OCI-LY1 (cell line): ENCODE measurements at regions not wholly inside any gene's neighbourhood (a gene's known extent, or its start where the extent isn't known, plus 50 kb on each side); places are given as distances from the start of the nearest gene placed in this dataset.

ENCODE experiments used
- CTCF ChIP-seq: fragments of 200-600 bp; sonication (generic), shearing (Covaris generic); IDR thresholded peaks from 2 replicates; pipeline ENCODE4 v1.5.1; 2017; ENCODE audit warnings: mild to moderate bottlenecking, antibody characterized with exemption, low read length, moderate library complexity, mixed read lengths
- EZH2 ChIP-seq: fragments of 200-600 bp; sonication (generic), shearing (Covaris generic); IDR thresholded peaks from 2 replicates; pipeline ENCODE4 v1.8.0; 2017; ENCODE audit warnings: borderline replicate concordance, mixed run types, mild to moderate bottlenecking, antibody characterized with exemption, low read length, moderate library complexity, mixed read lengths

- TF ChIP-seq CTCF (no peak), EZH2 (no peak)
Measured at GRCh38 chr2:155815275-155815674, 517.2 kb downstream of the NR4A2 start.
